Left lung (tissue), 4 donors: ENCODE measurements at regions not wholly inside any gene's neighbourhood (a gene's known extent, or its start where the extent isn't known, plus 50 kb on each side); places are given as distances from the start of the nearest gene placed in this dataset.

Source experiments
- ATAC-seq: fragments of 200-7000 bp; cut with Tn5 transposase; one replicate; pipeline ENCODE4 v1.9.1; 2020; ENCODE audit warnings: moderate library complexity
- DNase-seq, 4 donors: peaks; one replicate each; pipeline ENCODE4 v3.0.0-alpha.2; 2013 to 2020
- H3K27ac ChIP-seq, 2 donors: fragments of 200-600 bp; sonication (generic) in 1 of 2; one replicate each; pipeline versions ENCODE4 v1.5.0 to v1.8.0; 2020 to 2021
- H3K27me3 ChIP-seq, 2 donors: fragments of 200-600 bp; sonication (generic) in 1 of 2; one replicate each; pipeline versions ENCODE4 v1.5.0 to v1.8.0; 2020 to 2021
- H3K36me3 ChIP-seq, 2 donors: fragments of 200-600 bp; sonication (generic) in 1 of 2; one replicate each; pipeline versions ENCODE4 v1.5.0 to v1.8.0; 2020 to 2021
- H3K4me1 ChIP-seq, 2 donors: fragments of 200-600 bp; one replicate each; pipeline ENCODE4 v1.8.0; 2021
- H3K4me3 ChIP-seq, 2 donors: fragments of 200-600 bp; sonication (generic) in 1 of 2; one replicate each; pipeline versions ENCODE4 v1.5.0 to v1.8.0; 2020 to 2021; ENCODE audit warnings: mild to moderate bottlenecking in 1 of 2
- H3K9me3 ChIP-seq, 2 donors: fragments of 200-600 bp; sonication (generic) in 1 of 2; one replicate each; pipeline versions ENCODE4 v1.5.0 to v1.8.0; 2020 to 2021
- CTCF ChIP-seq, 2 donors: fragments of 200-600 bp; sonication (generic) in 1 of 2; IDR thresholded peaks; one replicate each; pipeline versions ENCODE4 v1.5.0 to v1.8.0; 2021; ENCODE audit warnings: antibody characterized with exemption in 2 of 2
- intact Hi-C, 2 donors: fragments of 100-400 bp; cut with DNase I; formaldehyde crosslinking; loops; one replicate each; pipeline versions ENCODE4 v1.11.2 to v1.14.2; 2022
- donor health status: DM: no; HTN: yes; CAD: no.
- donor health status: DM: no; HTN: no; CAD: no.

- TF ChIP-seq CTCF (IDR thresholded peaks at IDR 0.05): no peak
- no peak overlapping the region for H3K27ac ChIP-seq
- no peak for DNase-seq
- H3K36me3 ChIP-seq: no peaks in the 10 kb centered on the region
- H3K4me3 ChIP-seq: no peak overlapping the region
- H3K4me1 ChIP-seq: peaks cover 0 to 24% of the 10 kb centered on the region in 2 donors
- H3K27me3 ChIP-seq: no peaks in the 10 kb centered on the region
- intact Hi-C loops: no loop called here
- peaks cover 0 to 3% of the 10 kb centered on the region in 2 donors for H3K9me3 ChIP-seq
- ATAC-seq: no peak
Measured at GRCh38 chr4:123246085-123246484, 150.5 kb upstream of the SPRY1 start.

GRCh38 chr4:123248085-123248659 lies 148.4 kb upstream of the SPRY1 start:
- H3K36me3 ChIP-seq: no peaks in the 10 kb centered on the region
- peaks cover 0 to 24% of the 10 kb centered on the region in 2 donors for H3K4me1 ChIP-seq
- peaks cover 0 to under 1% of the 10 kb centered on the region in 2 donors for H3K9me3 ChIP-seq
- intact Hi-C loops: no loop called here
- no peak overlapping the region for H3K4me3 ChIP-seq
- DNase-seq (peak in 1 of 4 donors; percentile 36), ATAC-seq (peak; percentile 21)
- no peak for TF ChIP-seq CTCF (IDR thresholded peaks at IDR 0.05)
- no peak overlapping the region for H3K27ac ChIP-seq
- H3K27me3 ChIP-seq: no peaks in the 10 kb centered on the region

GRCh38 chr4:123249821-123250220 lies 146.8 kb upstream of the SPRY1 start:
- H3K27me3 ChIP-seq: no peaks in the 10 kb centered on the region
- H3K9me3 ChIP-seq: no peaks in the 10 kb centered on the region
- no peak overlapping the region for H3K4me3 ChIP-seq
- H3K36me3 ChIP-seq: no peaks in the 10 kb centered on the region
- no peak for DNase-seq
- TF ChIP-seq CTCF (IDR thresholded peaks at IDR 0.05): no peak
- H3K4me1 ChIP-seq: peaks cover 0 to 18% of the 10 kb centered on the region in 2 donors
- intact Hi-C loops: no loop called here
- no peak overlapping the region for H3K27ac ChIP-seq
- ATAC-seq: peak; percentile 24

GRCh38 chr4:123250843-123251242 lies 145.8 kb upstream of the SPRY1 start:
- DNase-seq (peak in 1 of 4 donors; percentile 46), ATAC-seq (peak; percentile 87)
- intact Hi-C loops: no loop called here
- TF ChIP-seq CTCF (IDR thresholded peaks at IDR 0.05): no peak
- Histone ChIP-seq H3K9me3 (no peaks in the 10 kb centered on the region), H3K4me3 (no peak overlapping the region), H3K27ac (no peak overlapping the region), H3K36me3 (no peaks in the 10 kb centered on the region), H3K27me3 (no peaks in the 10 kb centered on the region), H3K4me1 (peaks cover 0 to 18% of the 10 kb centered on the region in 2 donors)

- ATAC-seq: no peak
- Histone ChIP-seq H3K36me3 (peaks cover 0 to 5% of the 10 kb centered on the region in 2 donors), H3K27ac (no peak overlapping the region), H3K9me3 (no peaks in the 10 kb centered on the region), H3K27me3 (no peaks in the 10 kb centered on the region), H3K4me1 (no peaks in the 10 kb centered on the region), H3K4me3 (no peak overlapping the region)
- intact Hi-C loops: no loop called here
- no peak for TF ChIP-seq CTCF (IDR thresholded peaks at IDR 0.05)
- DNase-seq: no peak
Measured at GRCh38 chr4:123255971-123256370, 140.6 kb upstream of the SPRY1 start.
